ENCODE measurements at regions not wholly inside any gene's neighbourhood (a gene's known extent, or its start where the extent isn't known, plus 50 kb on each side); places are given as distances from the start of the nearest gene placed in this dataset.
"Not testable (repeated sequence)": the region's sequence is repeated elsewhere in the genome, so short reads cannot be mapped to it uniquely, and the experiment has no call there.

GRCh38 chrX:39267176-39267575 is 465.9 kb downstream of the MID1IP1 start:
- Histone ChIP-seq H3K27ac (no peak overlapping the region), H3K4me1 (ENCODE audit: low read depth, poor library complexity, severe bottlenecking) (no peaks in the 10 kb centered on the region), H3K4me2 (no peak overlapping the region), H3K9ac (no peak overlapping the region), H3K36me3 (ENCODE audit: insufficient read depth) (no peaks in the 10 kb centered on the region), H2AFZ (ENCODE audit: low read depth) (no peak overlapping the region), H3K4me3 (IDR thresholded peaks at IDR 0.05; ENCODE audit: insufficient read depth, low read depth, low read length) (no peak overlapping the region), H4K20me1 (ENCODE audit: insufficient read depth) (no peaks in the 10 kb centered on the region), H3K79me2 (ENCODE audit: insufficient read depth, low read depth) (no peaks in the 10 kb centered on the region), H3K27me3 (ENCODE audit: insufficient read depth, low read depth) (no peaks in the 10 kb centered on the region)
- TF ChIP-seq CTCF (conservative IDR thresholded peaks at IDR 0.05; ENCODE audit: low read depth, low read length) = no peak

GRCh38 chrX:39268207-39268606 is 466.9 kb downstream of the MID1IP1 start:
- no peak overlapping the region for H3K4me3 ChIP-seq (IDR thresholded peaks at IDR 0.05; ENCODE audit: insufficient read depth, low read depth, low read length)
- H3K27me3 ChIP-seq (ENCODE audit: insufficient read depth, low read depth) = no peaks in the 10 kb centered on the region
- no peaks in the 10 kb centered on the region for H4K20me1 ChIP-seq (ENCODE audit: insufficient read depth)
- H3K79me2 ChIP-seq (ENCODE audit: insufficient read depth, low read depth) = no peaks in the 10 kb centered on the region
- no peaks in the 10 kb centered on the region for H3K4me1 ChIP-seq (ENCODE audit: low read depth, poor library complexity, severe bottlenecking)
- H3K9ac ChIP-seq = no peak overlapping the region
- H3K4me2 ChIP-seq = no peak overlapping the region
- no peaks in the 10 kb centered on the region for H3K36me3 ChIP-seq (ENCODE audit: insufficient read depth)
- no peak overlapping the region for H2AFZ ChIP-seq (ENCODE audit: low read depth)
- no peak overlapping the region for H3K27ac ChIP-seq
- no peak for TF ChIP-seq CTCF (conservative IDR thresholded peaks at IDR 0.05; ENCODE audit: low read depth, low read length)

GRCh38 chrX:39275500-39276068 is 474.3 kb downstream of the MID1IP1 start:
- no peak overlapping the region for H3K9ac ChIP-seq
- no peak for TF ChIP-seq CTCF (conservative IDR thresholded peaks at IDR 0.05; ENCODE audit: low read depth, low read length)

GRCh38 chrX:39277685-39278390 is 476.6 kb downstream of the MID1IP1 start:
- H4K20me1 ChIP-seq (ENCODE audit: insufficient read depth); H3K4me2 ChIP-seq; H3K79me2 ChIP-seq (ENCODE audit: insufficient read depth, low read depth); H3K9ac ChIP-seq; H3K4me1 ChIP-seq (ENCODE audit: low read depth, poor library complexity, severe bottlenecking); H3K36me3 ChIP-seq (ENCODE audit: insufficient read depth); H3K4me3 ChIP-seq (IDR thresholded peaks at IDR 0.05; ENCODE audit: insufficient read depth, low read depth, low read length); H3K27ac ChIP-seq; H2AFZ ChIP-seq (ENCODE audit: low read depth); H3K27me3 ChIP-seq (ENCODE audit: insufficient read depth, low read depth): not testable (repeated sequence)

More at GRCh38 chrX:39275500-39276068, 474.3 kb downstream of the MID1IP1 start:
- no peak overlapping the region for H3K27ac ChIP-seq
- H2AFZ ChIP-seq (ENCODE audit: low read depth) = no peak overlapping the region
- no peaks in the 10 kb centered on the region for H3K79me2 ChIP-seq (ENCODE audit: insufficient read depth, low read depth)
- no peaks in the 10 kb centered on the region for H4K20me1 ChIP-seq (ENCODE audit: insufficient read depth)
- H3K36me3 ChIP-seq (ENCODE audit: insufficient read depth) = no peaks in the 10 kb centered on the region
- H3K4me3 ChIP-seq (IDR thresholded peaks at IDR 0.05; ENCODE audit: insufficient read depth, low read depth, low read length) = no peak overlapping the region
- H3K27me3 ChIP-seq (ENCODE audit: insufficient read depth, low read depth) = no peaks in the 10 kb centered on the region
- no peaks in the 10 kb centered on the region for H3K4me1 ChIP-seq (ENCODE audit: low read depth, poor library complexity, severe bottlenecking)
- H3K4me2 ChIP-seq = no peak overlapping the region

- no peaks in the 10 kb centered on the region for H4K20me1 ChIP-seq (ENCODE audit: insufficient read depth)
- no peak overlapping the region for H3K4me3 ChIP-seq (IDR thresholded peaks at IDR 0.05; ENCODE audit: insufficient read depth, low read depth, low read length)
- H3K4me1 ChIP-seq (ENCODE audit: low read depth, poor library complexity, severe bottlenecking) = no peaks in the 10 kb centered on the region
- no peaks in the 10 kb centered on the region for H3K27me3 ChIP-seq (ENCODE audit: insufficient read depth, low read depth)
- H3K79me2 ChIP-seq (ENCODE audit: insufficient read depth, low read depth) = no peaks in the 10 kb centered on the region
- H3K9ac ChIP-seq = no peak overlapping the region
- H3K4me2 ChIP-seq = no peak overlapping the region
- no peak overlapping the region for H3K27ac ChIP-seq
- H2AFZ ChIP-seq (ENCODE audit: low read depth) = no peak overlapping the region
- TF ChIP-seq CTCF (conservative IDR thresholded peaks at IDR 0.05; ENCODE audit: low read depth, low read length) = no peak
- H3K36me3 ChIP-seq (ENCODE audit: insufficient read depth) = no peaks in the 10 kb centered on the region
Observed at GRCh38 chrX:39283239-39283638, 482.0 kb downstream of the MID1IP1 start.
